Subcutaneous abdominal adipose tissue (tissue), 5 donors: ENCODE measurements at regions not wholly inside any gene's neighbourhood (a gene's known extent, or its start where the extent isn't known, plus 50 kb on each side); places are given as distances from the start of the nearest gene placed in this dataset.

Experiments used
- H3K27ac ChIP-seq: one replicate; pipeline ENCODE4 v1.7.0; 2013; ENCODE audit warnings: low read depth, mild to moderate bottlenecking, inconsistent platforms, low read length, moderate library complexity
- H3K27me3 ChIP-seq, 5 donors: one replicate each; pipeline ENCODE4 v1.7.0; 2013; ENCODE audit warnings: low read length in 5 of 5, inconsistent platforms in 1 of 5; ENCODE audit not compliant: control insufficient read depth in 5 of 5, insufficient read depth in 4 of 5
- H3K36me3 ChIP-seq, 5 donors: one replicate each; pipeline ENCODE4 v1.7.0; 2013; ENCODE audit warnings: low read length in 5 of 5; ENCODE audit not compliant: control insufficient read depth in 5 of 5, insufficient read depth in 5 of 5
- H3K4me1 ChIP-seq, 5 donors: one replicate each; pipeline ENCODE4 v1.7.0; 2013; ENCODE audit warnings: low read length in 5 of 5, mild to moderate bottlenecking in 3 of 5, moderate library complexity in 1 of 5; ENCODE audit not compliant: control insufficient read depth in 5 of 5, insufficient read depth in 5 of 5
- H3K4me3 ChIP-seq, 5 donors: one replicate each; pipeline ENCODE4 v1.7.0; 2013; ENCODE audit warnings: low read length in 5 of 5, low read depth in 1 of 5
- H3K9ac ChIP-seq, 5 donors: one replicate each; pipeline ENCODE4 v1.7.0; 2013; ENCODE audit warnings: low read length in 5 of 5, mild to moderate bottlenecking in 4 of 5, moderate library complexity in 3 of 5
- H3K9me3 ChIP-seq, 5 donors: one replicate each; pipeline ENCODE4 v1.7.0; 2013; ENCODE audit warnings: low read length in 5 of 5; ENCODE audit not compliant: control insufficient read depth in 5 of 5
- donor health status: healthy.
- donor health status: healthy.
- donor health status: healthy.
- donor health status: healthy.
- donor health status: healthy.

DNA sequence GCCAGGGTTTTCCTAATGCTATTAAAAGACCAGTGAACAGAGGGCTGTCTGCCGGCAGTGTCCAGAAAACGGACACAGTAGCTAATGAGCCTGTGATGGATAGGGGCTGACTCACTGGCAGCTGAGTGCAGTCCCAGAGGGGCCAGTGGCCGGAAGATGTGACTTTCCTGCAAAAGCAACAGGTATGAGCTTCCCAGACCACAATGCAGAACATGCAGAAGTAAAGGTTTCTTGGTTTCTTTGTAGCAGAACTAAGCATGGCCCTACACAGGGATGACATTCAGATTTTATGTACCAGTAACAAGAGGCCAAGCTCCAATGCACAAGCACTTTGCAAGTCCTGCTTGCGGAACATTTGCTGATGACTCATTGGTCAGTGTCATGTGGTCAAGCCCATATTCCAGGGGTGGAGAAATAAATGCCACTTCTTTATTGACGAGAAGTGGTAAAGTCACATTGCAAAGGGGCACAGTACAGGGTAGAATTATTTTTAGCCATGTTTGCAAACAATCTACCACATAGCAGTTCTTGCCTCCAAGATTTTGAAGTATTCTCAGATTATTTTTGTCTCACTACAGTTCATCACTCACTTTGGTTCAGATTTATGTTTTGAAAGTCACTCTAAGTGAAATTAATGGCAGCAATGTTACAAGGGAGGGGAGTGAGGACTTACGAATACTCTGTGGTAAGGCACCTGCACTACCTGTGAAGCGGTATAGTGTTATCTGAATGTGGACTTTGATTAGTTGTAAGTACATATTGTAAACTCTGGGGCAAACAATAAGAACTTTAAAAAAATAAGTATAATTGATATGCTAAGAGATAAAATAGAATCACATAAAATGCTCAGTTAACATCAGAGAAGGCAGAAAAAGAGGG is 263.3 kb downstream of the ABHD5 start:
- no peak overlapping the region for H3K27ac ChIP-seq
- H3K4me1 ChIP-seq: no peaks in the 10 kb centered on the region
- no peak overlapping the region for H3K9ac ChIP-seq
- H3K36me3 ChIP-seq: no peaks in the 10 kb centered on the region
- peaks cover 0 to 12% (median 8%) of the 10 kb centered on the region in 5 donors for H3K27me3 ChIP-seq
- H3K9me3 ChIP-seq: no peaks in the 10 kb centered on the region
- no peak overlapping the region for H3K4me3 ChIP-seq

- Histone ChIP-seq H3K36me3 (no peaks in the 10 kb centered on the region), H3K4me3 (no peak overlapping the region), H3K27ac (no peak overlapping the region), H3K27me3 (peaks cover 0 to 11% (median 5%) of the 10 kb centered on the region in 5 donors), H3K9me3 (no peaks in the 10 kb centered on the region), H3K9ac (no peak overlapping the region), H3K4me1 (no peaks in the 10 kb centered on the region)
Observed at GRCh38 chr3:43956945-43957344, 266.2 kb downstream of the ABHD5 start.

- Histone ChIP-seq H3K4me1 (no peaks in the 10 kb centered on the region), H3K4me3 (no peak overlapping the region), H3K27me3 (peaks cover 0 to 11% (median 5%) of the 10 kb centered on the region in 5 donors), H3K9me3 (no peaks in the 10 kb centered on the region), H3K36me3 (no peaks in the 10 kb centered on the region), H3K27ac (no peak overlapping the region), H3K9ac (no peak overlapping the region)
Observed at GRCh38 chr3:43957553-43957952, 266.8 kb downstream of the ABHD5 start.

GRCh38 chr3:43958005-43958770 is 267.4 kb downstream of the ABHD5 start:
- H3K4me1 ChIP-seq: no peaks in the 10 kb centered on the region
- no peak overlapping the region for H3K9ac ChIP-seq
- H3K4me3 ChIP-seq: no peak overlapping the region
- H3K36me3 ChIP-seq: no peaks in the 10 kb centered on the region
- H3K27me3 ChIP-seq: peaks cover 0 to 11% (median 3%) of the 10 kb centered on the region in 5 donors
- H3K9me3 ChIP-seq: no peaks in the 10 kb centered on the region
- no peak overlapping the region for H3K27ac ChIP-seq

- no peak overlapping the region for H3K27ac ChIP-seq
Observed at GRCh38 chr3:43958973-43959372, 268.2 kb downstream of the ABHD5 start.

DNA sequence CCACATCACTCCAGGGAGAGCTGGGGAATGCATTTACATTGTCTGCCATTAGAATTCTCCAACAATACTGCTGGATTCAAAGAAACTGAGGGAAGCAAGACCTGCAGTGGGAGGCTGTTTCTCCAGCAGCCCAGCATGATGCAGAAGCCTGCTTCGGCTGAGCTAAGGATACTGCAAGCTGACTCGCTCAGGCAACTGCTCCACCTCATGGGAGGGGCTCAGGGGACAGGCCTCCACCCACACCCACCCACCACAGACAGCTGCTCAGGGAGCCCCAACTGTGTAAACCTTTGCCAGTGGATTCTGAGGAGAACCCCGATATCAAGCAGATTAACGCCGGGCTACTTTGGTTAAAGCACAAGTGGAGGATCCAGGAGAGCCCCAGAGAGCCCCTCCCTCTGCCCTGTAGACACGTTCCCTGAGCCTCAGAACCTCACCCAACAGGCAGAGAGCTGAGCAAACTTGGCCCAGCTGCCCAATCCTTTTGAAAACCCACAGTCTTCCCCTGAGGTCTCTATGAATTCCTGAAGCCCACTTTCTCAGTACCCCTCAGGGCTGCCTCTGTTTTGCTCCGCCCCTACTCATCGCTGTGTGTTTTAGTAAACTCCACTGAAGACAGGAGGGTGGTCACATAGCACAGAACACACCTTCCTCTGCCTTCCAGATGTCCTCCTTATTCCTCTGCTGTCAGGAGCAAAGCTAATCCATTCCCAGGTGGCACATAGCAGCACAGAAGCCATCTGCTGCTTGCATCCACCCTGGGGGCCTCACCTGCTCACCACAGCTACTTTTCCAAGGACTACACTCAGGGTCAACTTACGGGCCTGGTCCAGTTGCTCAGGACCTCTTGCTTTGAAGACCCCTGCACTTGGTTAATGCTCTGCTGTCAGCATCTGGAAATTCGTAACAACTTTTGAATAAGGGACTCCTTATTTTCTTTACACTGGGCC is 269.0 kb downstream of the ABHD5 start:
- Histone ChIP-seq H3K27ac (no peak overlapping the region), H3K27me3 (peaks cover 0 to 8% (median 3%) of the 10 kb centered on the region in 5 donors), H3K9me3 (no peaks in the 10 kb centered on the region)

More at GRCh38 chr3:43958973-43959372, 268.2 kb downstream of the ABHD5 start:
- H3K36me3 ChIP-seq: no peaks in the 10 kb centered on the region
- H3K27me3 ChIP-seq: peaks cover 0 to 8% (median 3%) of the 10 kb centered on the region in 5 donors
- H3K4me3 ChIP-seq: no peak overlapping the region
- H3K4me1 ChIP-seq: no peaks in the 10 kb centered on the region
- H3K9me3 ChIP-seq: no peaks in the 10 kb centered on the region
- no peak overlapping the region for H3K9ac ChIP-seq

GRCh38 chr3:43960448-43960840 is 269.7 kb downstream of the ABHD5 start:
- Histone ChIP-seq H3K4me1 (no peaks in the 10 kb centered on the region), H3K36me3 (no peaks in the 10 kb centered on the region), H3K9me3 (no peaks in the 10 kb centered on the region), H3K27ac (no peak overlapping the region), H3K27me3 (peaks cover 0 to 12% (median 3%) of the 10 kb centered on the region in 5 donors), H3K9ac (no peak overlapping the region), H3K4me3 (no peak overlapping the region)

More for the DNA sequence above, 269.0 kb downstream of the ABHD5 start:
- no peak overlapping the region for H3K9ac ChIP-seq
- no peak overlapping the region for H3K4me3 ChIP-seq
- no peaks in the 10 kb centered on the region for H3K4me1 ChIP-seq
- H3K36me3 ChIP-seq: no peaks in the 10 kb centered on the region

GRCh38 chr3:43962043-43962442 is 271.3 kb downstream of the ABHD5 start:
- peaks cover 0 to 12% (median 2%) of the 10 kb centered on the region in 5 donors for H3K27me3 ChIP-seq
- no peaks in the 10 kb centered on the region for H3K4me1 ChIP-seq

DNA sequence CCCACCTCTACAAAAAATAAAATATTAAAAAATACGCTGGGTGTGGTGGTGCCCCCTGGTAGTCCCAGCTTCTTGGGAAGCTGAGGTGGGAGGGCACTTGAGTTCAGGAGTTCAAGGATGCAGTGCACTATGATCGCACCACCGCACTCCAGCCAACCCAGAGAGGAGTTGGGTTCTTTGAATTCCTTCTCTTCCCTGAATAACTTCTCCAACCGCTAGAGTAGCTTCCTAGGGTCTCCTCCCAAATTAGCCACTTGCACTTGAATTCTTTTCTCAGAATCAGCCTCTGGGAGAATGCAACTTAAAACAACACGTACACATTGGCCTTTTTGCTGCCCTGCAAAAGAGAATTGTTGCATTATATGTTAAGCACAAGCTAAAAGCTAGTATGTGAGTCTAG is 272.5 kb downstream of the ABHD5 start:
- no peaks in the 10 kb centered on the region for H3K4me1 ChIP-seq
- H3K4me3 ChIP-seq: no peak overlapping the region
- no peak overlapping the region for H3K27ac ChIP-seq
- no peak overlapping the region for H3K9ac ChIP-seq
- H3K36me3 ChIP-seq: no peaks in the 10 kb centered on the region
- H3K9me3 ChIP-seq: no peaks in the 10 kb centered on the region
- peaks cover 0 to 12% (median 5%) of the 10 kb centered on the region in 5 donors for H3K27me3 ChIP-seq

More at GRCh38 chr3:43962043-43962442, 271.3 kb downstream of the ABHD5 start:
- Histone ChIP-seq H3K4me3 (no peak overlapping the region), H3K27ac (no peak overlapping the region), H3K9ac (no peak overlapping the region), H3K9me3 (no peaks in the 10 kb centered on the region), H3K36me3 (no peaks in the 10 kb centered on the region)
